ENCODE measurements at regions not wholly inside any gene's neighbourhood (a gene's known extent, or its start where the extent isn't known, plus 50 kb on each side); places are given as distances from the start of the nearest gene placed in this dataset.

GRCh38 chr12:89211456-89211855 is 140.8 kb downstream of the DUSP6 start:
- Histone ChIP-seq H3K27ac (no peak overlapping the region), H3K36me3 (ENCODE audit: low read depth, missing control alignments) (no peaks in the 10 kb centered on the region), H3K27me3 (no peaks in the 10 kb centered on the region), H3K4me1 (no peaks in the 10 kb centered on the region), H3K9me3 (no peaks in the 10 kb centered on the region), H3K4me3 (no peak overlapping the region)
- DNase-seq = no peak
- TF ChIP-seq POLR2A (IDR thresholded peaks at IDR 0.05) = no peak
- TF ChIP-seq, protein P1, sequence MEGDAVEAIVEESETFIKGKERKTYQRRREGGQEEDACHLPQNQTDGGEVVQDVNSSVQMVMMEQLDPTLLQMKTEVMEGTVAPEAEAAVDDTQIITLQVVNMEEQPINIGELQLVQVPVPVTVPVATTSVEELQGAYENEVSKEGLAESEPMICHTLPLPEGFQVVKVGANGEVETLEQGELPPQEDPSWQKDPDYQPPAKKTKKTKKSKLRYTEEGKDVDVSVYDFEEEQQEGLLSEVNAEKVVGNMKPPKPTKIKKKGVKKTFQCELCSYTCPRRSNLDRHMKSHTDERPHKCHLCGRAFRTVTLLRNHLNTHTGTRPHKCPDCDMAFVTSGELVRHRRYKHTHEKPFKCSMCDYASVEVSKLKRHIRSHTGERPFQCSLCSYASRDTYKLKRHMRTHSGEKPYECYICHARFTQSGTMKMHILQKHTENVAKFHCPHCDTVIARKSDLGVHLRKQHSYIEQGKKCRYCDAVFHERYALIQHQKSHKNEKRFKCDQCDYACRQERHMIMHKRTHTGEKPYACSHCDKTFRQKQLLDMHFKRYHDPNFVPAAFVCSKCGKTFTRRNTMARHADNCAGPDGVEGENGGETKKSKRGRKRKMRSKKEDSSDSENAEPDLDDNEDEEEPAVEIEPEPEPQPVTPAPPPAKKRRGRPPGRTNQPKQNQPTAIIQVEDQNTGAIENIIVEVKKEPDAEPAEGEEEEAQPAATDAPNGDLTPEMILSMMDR (IDR thresholded peaks at IDR 0.05) = no peak
- intact Hi-C loops (cut with DNase I; ENCODE audit: low total_unique reads) = no loop called here
- 76 to 95% methylated on average over 1 of the region's 1 CpG for WGBS, 2 donors

DNA sequence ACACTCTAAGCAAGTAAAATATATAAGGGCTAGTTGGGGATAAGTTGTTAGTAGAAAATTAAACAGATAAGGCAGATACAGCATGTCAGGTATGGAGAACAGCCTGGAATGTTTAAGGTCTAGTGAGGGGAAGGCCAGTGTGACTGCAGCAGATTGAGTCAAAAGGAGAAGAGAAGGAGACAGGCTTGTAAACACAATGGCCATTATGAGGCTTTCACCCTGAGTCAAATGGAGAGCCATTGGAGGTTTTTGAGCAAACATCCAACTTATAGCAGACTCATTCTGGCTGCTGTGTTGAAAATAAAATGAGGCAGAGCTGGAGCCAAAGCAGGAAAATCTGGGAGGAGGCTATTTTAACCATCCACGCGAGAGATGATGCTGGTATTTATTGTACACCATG is 142.0 kb downstream of the DUSP6 start:
- H3K27me3 ChIP-seq = no peaks in the 10 kb centered on the region
- no peak overlapping the region for H3K4me3 ChIP-seq
- no peaks in the 10 kb centered on the region for H3K4me1 ChIP-seq
- DNase-seq = no peak
- WGBS, 2 donors = 92 to 97% methylated on average over 2 of the region's 2 CpGs
- intact Hi-C loops (cut with DNase I; ENCODE audit: low total_unique reads) = no loop called here
- H3K36me3 ChIP-seq (ENCODE audit: low read depth, missing control alignments) = no peaks in the 10 kb centered on the region
- no peaks in the 10 kb centered on the region for H3K9me3 ChIP-seq
- TF ChIP-seq, protein P1 (IDR thresholded peaks at IDR 0.05) = no peak
- no peak for TF ChIP-seq POLR2A (IDR thresholded peaks at IDR 0.05)
- H3K27ac ChIP-seq = no peak overlapping the region

- H3K4me3 ChIP-seq = no peak overlapping the region
- no peak for DNase-seq
- H3K9me3 ChIP-seq = no peaks in the 10 kb centered on the region
- intact Hi-C loops (cut with DNase I; ENCODE audit: low total_unique reads) = no loop called here
- H3K27me3 ChIP-seq = no peaks in the 10 kb centered on the region
- no peaks in the 10 kb centered on the region for H3K4me1 ChIP-seq
- no peak overlapping the region for H3K27ac ChIP-seq
- TF ChIP-seq, protein P1 (IDR thresholded peaks at IDR 0.05) = no peak
- no peak for TF ChIP-seq POLR2A (IDR thresholded peaks at IDR 0.05)
- no peaks in the 10 kb centered on the region for H3K36me3 ChIP-seq (ENCODE audit: low read depth, missing control alignments)
- WGBS, 2 donors = 82 to 87% methylated on average over 2 of the region's 2 CpGs
Observed at GRCh38 chr12:89208661-89209096, 143.6 kb downstream of the DUSP6 start.

DNA sequence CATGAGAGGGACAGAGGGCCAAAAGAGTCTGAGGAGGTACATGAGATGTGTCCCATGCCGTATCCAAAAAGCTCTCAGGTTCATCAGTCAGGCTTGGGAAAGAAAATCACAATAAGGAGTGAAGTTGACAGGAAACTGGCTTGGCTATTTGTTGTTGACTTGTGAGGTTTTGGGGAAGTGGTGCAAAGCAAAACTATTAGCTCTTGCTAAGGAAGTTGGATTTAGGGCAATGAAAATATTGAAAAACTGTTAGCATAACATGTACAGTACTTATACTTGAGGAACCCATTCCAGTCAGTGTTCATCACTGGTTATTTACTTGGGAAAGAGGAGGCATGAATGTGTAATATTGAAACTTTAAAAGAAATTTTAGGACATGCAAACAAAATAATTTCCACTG is 145.9 kb downstream of the DUSP6 start:
- no peak for DNase-seq
- Histone ChIP-seq H3K4me3 (no peak overlapping the region), H3K4me1 (no peaks in the 10 kb centered on the region), H3K27ac (no peak overlapping the region), H3K36me3 (ENCODE audit: low read depth, missing control alignments) (no peaks in the 10 kb centered on the region), H3K9me3 (no peaks in the 10 kb centered on the region), H3K27me3 (no peaks in the 10 kb centered on the region)
- TF ChIP-seq, protein P1 (IDR thresholded peaks at IDR 0.05) = no peak
- TF ChIP-seq POLR2A (IDR thresholded peaks at IDR 0.05) = no peak
- intact Hi-C loops (cut with DNase I; ENCODE audit: low total_unique reads) = no loop called here
- WGBS, 2 donors = 97 to 100% methylated on average over 1 of the region's 1 CpG

GRCh38 chr12:89205517-89205916 is 146.8 kb downstream of the DUSP6 start:
- Histone ChIP-seq H3K4me3 (no peak overlapping the region), H3K4me1 (no peaks in the 10 kb centered on the region), H3K27me3 (no peaks in the 10 kb centered on the region), H3K9me3 (no peaks in the 10 kb centered on the region), H3K27ac (no peak overlapping the region), H3K36me3 (ENCODE audit: low read depth, missing control alignments) (no peaks in the 10 kb centered on the region)
- intact Hi-C loops (cut with DNase I; ENCODE audit: low total_unique reads) = no loop called here
- 91 to 92% methylated on average over 2 of the region's 2 CpGs for WGBS, 2 donors
- no peak for DNase-seq
- TF ChIP-seq, protein P1 (IDR thresholded peaks at IDR 0.05) = no peak
- TF ChIP-seq POLR2A (IDR thresholded peaks at IDR 0.05) = no peak
